NCI-H2196 treated with DMSO at 0.1 percent for 48 hours (cell line): ENCODE measurements at regions not wholly inside any gene's neighbourhood (a gene's known extent, or its start where the extent isn't known, plus 50 kb on each side); places are given as distances from the start of the nearest gene placed in this dataset.
"Not testable (repeated sequence)": the region's sequence is repeated elsewhere in the genome, so short reads cannot be mapped to it uniquely, and the experiment has no call there.

ENCODE experiments used
- DNase-seq: peaks from one replicate; lab custom pipeline; 2025; ENCODE audit not compliant: unreplicated experiment; lab: John Stamatoyannopoulos, UW

- no peak for DNase-seq
Observed at GRCh38 chr9:3660936-3661335, 135.1 kb upstream of the RFX3 start.

- no peak for DNase-seq
Observed at GRCh38 chr9:3659647-3660046, 133.8 kb upstream of the RFX3 start.

GRCh38 chr9:3658964-3659363 lies 133.2 kb upstream of the RFX3 start:
- DNase-seq = no peak

GRCh38 chr9:3656224-3656623 lies 130.4 kb upstream of the RFX3 start:
- DNase-seq = no peak

GRCh38 chr9:3650994-3651622 lies 125.3 kb upstream of the RFX3 start:
- no peak for DNase-seq

GRCh38 chr9:3648722-3649246 lies 123.0 kb upstream of the RFX3 start:
- DNase-seq = no peak

GRCh38 chr9:3648266-3648665 lies 122.5 kb upstream of the RFX3 start:
- no peak for DNase-seq

- no peak for DNase-seq
Observed at GRCh38 chr9:3647652-3648051, 121.9 kb upstream of the RFX3 start.

GRCh38 chr9:3646226-3646625 lies 120.4 kb upstream of the RFX3 start:
- DNase-seq = no peak

- not testable (repeated sequence) for DNase-seq
Observed at GRCh38 chr9:3642075-3642474, 116.3 kb upstream of the RFX3 start.

GRCh38 chr9:3629495-3629894 lies 103.7 kb upstream of the RFX3 start:
- DNase-seq = no peak

- DNase-seq = no peak
Observed at GRCh38 chr9:3628239-3628638, 102.4 kb upstream of the RFX3 start.

- no peak for DNase-seq
Observed at GRCh38 chr9:3608011-3608410, 82.2 kb upstream of the RFX3 start.

- no peak for DNase-seq
Observed at GRCh38 chr9:3600672-3601071, 74.9 kb upstream of the RFX3 start.

GRCh38 chr9:3597792-3598191 lies 72.0 kb upstream of the RFX3 start:
- no peak for DNase-seq

GRCh38 chr9:3586066-3586465 lies 60.3 kb upstream of the RFX3 start:
- DNase-seq = no peak

- DNase-seq = no peak
Observed at GRCh38 chr9:3585606-3586005, 59.8 kb upstream of the RFX3 start.

- DNase-seq = no peak
Observed at GRCh38 chr9:3578786-3579185, 53.0 kb upstream of the RFX3 start.

- no peak for DNase-seq
Observed at GRCh38 chr9:3576328-3576727, 50.5 kb upstream of the RFX3 start.

- DNase-seq = no peak
Observed at GRCh38 chr9:3575821-3576220, 50.0 kb upstream of the RFX3 start.
